GM18868 (cell line): ENCODE measurements at regions not wholly inside any gene's neighbourhood (a gene's known extent, or its start where the extent isn't known, plus 50 kb on each side); places are given as distances from the start of the nearest gene placed in this dataset.
A peak's percentile ranks its signal among the peaks of the same experiment; 100 is the strongest.

Experiments used
- ATAC-seq: cut with Tn5 transposase; IDR thresholded peaks from one replicate; pipeline ENCODE4 v1.9.1; 2021; ENCODE audit warnings: mild to moderate bottlenecking, moderate library complexity; ENCODE audit not compliant: unreplicated experiment

DNA sequence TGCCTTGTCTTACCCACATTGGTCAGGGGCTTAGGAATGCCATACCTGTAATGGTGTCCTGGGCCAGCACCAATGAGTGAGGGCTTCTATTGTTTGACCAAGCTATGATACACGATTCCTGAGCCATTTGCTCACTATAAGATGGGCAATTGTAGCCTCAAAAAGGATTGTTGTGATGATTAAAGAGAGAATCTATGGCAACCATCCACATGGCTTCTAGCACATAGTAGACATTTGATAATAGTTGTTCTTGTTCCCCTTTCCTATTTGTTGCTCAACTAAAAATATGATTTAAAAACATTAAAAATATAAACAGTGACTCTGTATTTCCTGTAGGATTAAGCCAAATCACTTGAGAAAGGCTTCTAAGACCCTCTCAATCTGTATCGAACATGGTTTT is 366.1 kb downstream of the PCNX1 start:
- ATAC-seq: no peak

DNA sequence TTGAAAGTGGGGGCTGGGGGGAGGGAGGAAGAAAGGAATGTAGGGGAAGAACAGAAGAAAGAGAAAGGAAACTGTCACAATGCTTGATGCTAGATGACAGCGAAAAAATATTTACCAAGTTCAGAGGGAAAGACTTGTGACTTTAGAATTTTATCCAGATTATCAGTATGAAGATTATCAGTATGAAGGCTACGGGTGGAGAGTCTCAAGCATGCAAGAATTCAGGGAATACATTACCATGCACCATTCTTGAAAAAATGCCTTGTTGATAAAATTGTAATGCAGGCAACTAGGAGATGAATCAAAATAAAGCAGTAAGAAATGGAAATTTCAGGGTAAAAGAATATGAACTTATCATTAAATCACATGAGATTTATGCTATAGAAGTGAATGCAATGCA is 376.8 kb downstream of the PCNX1 start:
- no peak for ATAC-seq

DNA sequence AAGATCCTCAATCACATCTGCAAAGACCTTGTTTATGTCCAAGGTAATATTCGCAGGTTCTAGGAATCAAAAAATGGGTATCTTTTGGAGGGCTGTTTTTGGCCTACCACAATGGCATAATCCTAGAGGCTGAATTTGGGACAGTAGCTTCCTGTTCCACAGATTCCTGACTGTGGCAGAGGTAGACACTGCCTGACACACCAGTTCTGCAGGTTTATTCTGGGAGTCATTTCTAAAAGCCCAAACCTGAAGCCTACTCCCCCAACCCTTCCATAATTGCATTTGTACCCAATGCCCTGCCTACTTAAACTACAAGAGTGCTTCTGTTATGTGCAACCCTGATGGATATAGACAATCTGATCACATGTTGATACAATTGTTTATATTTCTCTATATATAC is 378.9 kb downstream of the PCNX1 start:
- ATAC-seq: no peak

GRCh38 chr14:71287567-71287966 is 380.3 kb downstream of the PCNX1 start:
- ATAC-seq: no peak

GRCh38 chr14:71289536-71289935 is 382.3 kb downstream of the PCNX1 start:
- peak; percentile 63 for ATAC-seq

DNA sequence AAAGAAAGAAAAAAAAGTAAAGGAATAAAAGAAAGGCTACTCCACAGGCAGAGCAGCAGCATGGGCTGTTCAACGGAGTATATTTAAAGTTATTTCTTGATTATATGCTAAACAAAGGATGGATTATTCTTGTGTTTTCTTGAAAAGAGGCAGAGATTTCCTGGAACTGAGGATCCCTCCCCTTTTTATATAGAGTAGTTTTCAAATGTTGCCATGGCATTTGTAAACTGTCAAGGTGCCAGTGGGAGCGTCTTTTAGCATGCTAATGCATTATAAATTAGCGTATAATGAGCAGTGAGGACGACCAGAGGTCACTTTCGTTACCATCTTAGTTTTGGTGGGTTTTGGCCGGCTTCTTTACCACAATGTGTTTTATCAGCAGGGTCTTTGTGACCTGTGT is 383.0 kb downstream of the PCNX1 start:
- no peak for ATAC-seq

GRCh38 chr14:71290960-71291466 is 383.8 kb downstream of the PCNX1 start:
- ATAC-seq: peak; percentile 90

GRCh38 chr14:71296184-71296583 is 388.9 kb downstream of the PCNX1 start:
- no peak for ATAC-seq

DNA sequence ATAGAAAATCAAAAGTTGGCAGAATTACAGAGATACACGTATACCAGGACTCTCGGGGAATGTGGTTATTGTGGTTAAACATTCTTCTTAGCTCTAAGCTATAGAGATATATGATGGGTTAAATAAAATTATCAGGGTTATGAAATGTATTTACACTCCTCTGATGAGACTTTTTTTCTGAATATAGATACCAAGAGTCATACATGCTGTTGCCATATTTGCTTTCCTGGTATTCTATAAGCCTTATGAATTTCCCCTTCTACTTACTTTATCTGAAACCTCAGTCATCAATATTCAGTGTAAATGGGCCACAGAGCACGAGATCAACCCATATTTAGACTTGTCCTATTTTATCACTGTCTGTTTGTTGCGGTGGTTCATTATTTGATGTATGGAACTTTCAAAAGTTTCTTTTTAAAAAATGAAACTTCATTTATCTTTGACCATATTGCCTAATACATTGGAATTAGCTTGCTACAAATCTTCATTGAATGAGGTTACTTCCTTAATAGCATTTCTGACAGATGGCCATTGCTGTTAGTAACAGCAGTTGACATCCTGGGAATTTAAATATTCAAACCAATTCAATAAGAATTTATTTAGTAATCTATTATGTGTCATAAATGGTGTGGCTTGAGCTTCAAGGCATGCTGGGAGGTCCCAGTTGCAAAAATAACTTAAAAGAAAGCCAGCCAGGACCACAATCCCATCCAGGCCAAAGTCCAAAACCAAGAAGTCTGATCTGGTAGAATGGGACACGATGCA is 393.5 kb downstream of the PCNX1 start:
- ATAC-seq: no peak

DNA sequence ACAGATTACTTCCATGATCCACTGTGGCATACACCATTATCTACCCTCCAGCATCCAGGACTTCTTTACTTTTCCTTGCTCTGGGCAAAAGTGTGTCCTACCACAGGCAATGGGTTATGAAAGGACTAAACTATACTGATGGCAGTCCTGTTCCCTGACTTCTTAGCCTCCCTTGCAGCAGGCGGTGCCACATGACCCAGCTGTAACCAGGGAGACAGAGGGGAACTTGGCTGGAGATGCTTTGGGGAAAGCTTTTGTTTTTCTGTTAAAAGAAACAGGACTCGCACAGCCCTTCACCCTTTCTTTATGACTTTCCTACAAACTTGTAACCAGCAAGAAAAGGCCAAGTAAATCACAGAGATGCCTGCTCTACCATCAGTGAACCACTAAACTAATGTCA is 394.4 kb downstream of the PCNX1 start:
- ATAC-seq: no peak

- no peak for ATAC-seq
These were observed 397.4 kb downstream of the PCNX1 start for GRCh38 chr14:71304690-71305089.

GRCh38 chr14:71308671-71309070 is 401.4 kb downstream of the PCNX1 start:
- no peak for ATAC-seq

DNA sequence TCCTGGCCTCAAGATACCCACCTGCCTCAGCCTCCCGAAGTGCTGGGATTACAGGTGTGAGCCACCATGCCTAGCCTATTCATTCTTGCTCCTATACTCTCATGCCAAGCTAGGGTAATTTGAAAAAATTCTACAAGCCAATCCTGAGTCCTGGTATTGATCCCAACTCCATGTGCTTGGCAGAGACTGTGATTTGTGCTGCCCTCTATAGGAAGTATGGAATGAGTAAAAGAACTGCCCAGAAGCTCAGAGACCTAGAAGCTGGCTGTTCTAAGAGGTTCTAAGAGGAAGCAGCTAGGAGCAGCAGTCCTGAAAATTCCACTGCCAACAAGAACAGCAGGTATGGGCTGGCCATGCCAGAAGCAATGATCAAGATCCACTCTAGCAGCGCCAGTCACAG is 402.5 kb downstream of the PCNX1 start:
- ATAC-seq: no peak

DNA sequence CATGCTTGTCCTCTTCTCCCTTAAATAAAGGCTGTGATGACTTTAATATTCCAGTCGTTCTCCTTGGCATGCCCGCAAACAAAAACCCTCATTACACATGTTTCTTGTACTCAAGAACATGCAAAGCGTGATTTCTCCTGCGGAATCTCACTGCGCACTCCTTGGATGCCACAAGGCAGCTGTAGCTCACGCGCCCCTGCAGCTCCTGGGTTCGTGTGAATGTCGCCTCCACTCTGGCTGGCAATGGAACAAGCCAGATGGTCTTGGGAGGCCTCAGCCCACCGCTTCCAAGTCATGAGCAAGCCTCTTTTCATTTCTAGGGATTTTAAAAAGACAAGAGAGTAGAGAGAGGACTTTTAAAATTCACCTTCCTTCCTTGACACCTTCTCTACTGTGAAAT is 403.8 kb downstream of the PCNX1 start:
- no peak for ATAC-seq

DNA sequence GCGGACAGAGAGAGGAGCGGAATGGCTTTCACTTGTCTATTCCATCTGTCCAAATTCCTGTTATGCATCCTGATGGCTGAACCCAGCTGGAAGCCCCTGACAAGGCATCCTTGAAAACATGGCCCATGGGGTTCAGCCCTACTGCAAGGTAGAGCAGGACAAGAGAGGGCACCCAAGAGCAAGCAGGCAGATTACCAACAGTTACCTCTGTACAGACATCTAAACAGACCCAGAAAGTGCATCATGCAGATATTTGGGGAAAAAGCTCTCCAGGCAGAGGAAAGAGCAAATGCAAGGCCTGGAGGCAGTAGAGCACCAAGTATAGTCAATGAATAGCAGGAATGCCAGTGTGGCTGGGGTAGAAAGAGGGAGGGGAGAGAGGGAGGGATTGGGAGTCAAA is 407.5 kb downstream of the PCNX1 start:
- no peak for ATAC-seq

- no peak for ATAC-seq
These were observed 410.3 kb downstream of the PCNX1 start for GRCh38 chr14:71317385-71318096.

GRCh38 chr14:71318097-71318459 is 410.8 kb downstream of the PCNX1 start:
- no peak for ATAC-seq

DNA sequence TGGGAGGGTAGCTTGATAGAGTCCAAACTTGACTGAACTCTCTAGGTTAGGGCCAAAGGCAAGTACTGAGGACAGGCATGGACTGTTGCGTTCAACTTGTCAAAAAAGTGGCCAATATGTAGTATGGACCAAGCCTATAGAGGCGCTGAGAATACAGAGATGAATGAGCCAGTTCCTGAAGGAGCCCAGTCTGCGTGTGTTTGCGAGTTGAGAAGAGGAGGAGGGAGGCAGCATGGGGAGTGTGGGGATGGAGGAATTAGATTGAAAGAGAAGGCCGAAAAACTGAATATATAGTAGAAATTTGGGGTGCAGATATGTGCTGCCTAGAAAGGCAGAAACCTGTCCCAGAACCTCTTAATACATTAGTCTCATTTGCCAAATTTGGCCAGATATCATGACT is 412.4 kb downstream of the PCNX1 start:
- no peak for ATAC-seq

GRCh38 chr14:71320107-71320733 is 413.0 kb downstream of the PCNX1 start, which contains the start of gene SIPA1L1:
SIPA1L1 (plus strand) TSS chr14:71320476.
- ATAC-seq: peak; percentile 77

DNA sequence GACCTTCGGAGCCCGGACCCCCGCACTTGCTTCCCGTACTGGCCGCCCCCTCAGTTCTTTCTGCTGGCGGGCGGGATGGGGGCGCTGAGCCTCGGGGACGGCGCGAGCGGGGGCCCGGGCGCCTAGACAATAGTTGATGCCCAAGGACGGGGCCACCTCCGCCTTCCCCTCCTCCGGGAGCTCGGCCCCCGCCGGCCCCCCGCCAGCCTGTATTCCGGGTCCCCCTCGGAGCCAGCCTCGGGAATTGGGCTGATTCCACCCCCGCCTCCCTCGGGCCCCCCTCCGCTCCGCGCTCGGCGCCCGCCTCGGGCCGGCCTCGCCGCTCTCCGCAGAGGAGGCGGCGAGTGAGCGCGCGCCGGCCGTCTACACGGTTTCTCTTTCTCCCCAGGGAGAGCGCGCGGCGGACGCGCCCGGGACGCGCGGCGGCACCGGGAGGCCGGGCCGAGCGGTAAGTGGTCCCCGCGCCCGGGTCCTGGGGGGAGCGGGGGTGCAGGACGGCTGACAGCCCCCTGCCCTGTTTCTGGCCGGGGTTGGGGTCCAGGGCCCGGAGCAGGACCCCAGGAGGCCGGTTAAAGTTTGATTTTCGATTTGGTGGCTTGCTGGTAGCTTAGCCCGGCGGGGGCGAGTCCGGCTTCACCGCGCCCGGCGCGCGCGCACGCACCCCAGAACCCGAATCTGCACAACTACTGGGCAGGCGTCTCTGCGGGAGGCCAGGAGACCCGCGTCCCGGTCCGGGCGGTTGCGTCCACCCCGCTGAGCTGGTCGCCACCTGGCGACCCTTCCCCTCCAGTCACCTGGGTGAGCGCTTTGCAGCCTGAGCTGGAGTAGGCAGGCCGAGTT is 413.7 kb downstream of the PCNX1 start:
- ATAC-seq: peak; percentile 21
